ENCODE measurements at regions not wholly inside any gene's neighbourhood (a gene's known extent, or its start where the extent isn't known, plus 50 kb on each side); places are given as distances from the start of the nearest gene placed in this dataset.

DNA sequence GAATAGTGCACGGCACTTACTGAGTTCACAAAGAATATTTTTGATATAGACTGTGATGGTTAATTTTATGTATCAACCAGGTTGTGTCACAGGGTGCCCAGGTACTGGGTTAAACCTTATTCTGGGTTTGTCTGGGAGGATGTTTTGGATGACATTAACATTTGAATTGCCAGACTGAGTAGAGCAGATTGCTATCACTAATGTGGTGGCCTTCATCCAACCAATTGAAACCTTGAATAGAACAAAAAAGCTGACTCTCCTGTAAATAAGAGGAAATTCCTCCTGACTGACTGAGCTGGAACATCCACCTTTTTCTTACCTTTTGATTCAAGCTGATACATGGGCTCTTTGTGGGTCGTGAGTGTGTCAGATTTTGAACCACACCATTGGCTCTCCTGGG is 1424.4 kb upstream of the MIR17HG start:
- 82% methylated on average over 2 of the region's 2 CpGs for WGBS
- H3K36me3 ChIP-seq (ENCODE audit: control insufficient read depth in 2 of 2, insufficient read depth in 2 of 2, low read length in 1 of 2) = no peaks in the 10 kb centered on the region

DNA sequence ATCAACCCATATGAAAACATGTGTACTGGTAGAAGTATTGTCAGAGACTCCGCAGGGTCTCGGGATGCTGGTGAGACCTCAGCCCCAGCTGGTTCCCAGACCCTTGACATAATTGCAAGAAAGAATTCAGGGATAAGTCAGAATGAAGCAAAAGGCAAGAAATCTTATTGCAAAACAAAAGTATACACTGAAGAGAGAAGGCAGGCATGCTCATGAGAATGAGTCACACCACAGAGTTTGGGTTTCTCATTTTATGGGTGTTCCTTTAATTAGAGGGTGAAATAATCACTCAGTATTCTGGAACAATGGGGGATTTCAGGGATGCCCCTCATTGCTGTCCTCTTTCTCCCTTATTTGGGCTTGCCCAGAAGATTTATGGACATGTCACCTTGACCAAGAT is 1423.8 kb upstream of the MIR17HG start:
- H3K27ac ChIP-seq (ENCODE audit: low read depth in 1 of 2, low read length in 1 of 2) = no peak overlapping the region
- WGBS = 98% methylated on average over 2 of the region's 2 CpGs
- H3K36me3 ChIP-seq (ENCODE audit: control insufficient read depth in 2 of 2, insufficient read depth in 2 of 2, low read length in 1 of 2) = no peaks in the 10 kb centered on the region
- H3K4me1 ChIP-seq (ENCODE audit: control insufficient read depth in 2 of 2, insufficient read depth in 2 of 2, low read length in 2 of 2) = no peaks in the 10 kb centered on the region
- no peaks in the 10 kb centered on the region for H3K9me3 ChIP-seq (ENCODE audit: control insufficient read depth in 2 of 2, insufficient read depth in 1 of 2, low read length in 1 of 2)
- no peak for DNase-seq (ENCODE audit: low read depth in 6 of 9, low spot score in 9 of 9)
- H3K4me3 ChIP-seq (ENCODE audit: low read length in 2 of 2) = no peak overlapping the region
- H3K27me3 ChIP-seq (ENCODE audit: control insufficient read depth in 2 of 2, insufficient read depth in 1 of 2, low read length in 1 of 2) = no peaks in the 10 kb centered on the region

More for the DNA sequence above, 1424.4 kb upstream of the MIR17HG start:
- no peak overlapping the region for H3K4me3 ChIP-seq (ENCODE audit: low read length in 2 of 2)
- H3K9me3 ChIP-seq (ENCODE audit: control insufficient read depth in 2 of 2, insufficient read depth in 1 of 2, low read length in 1 of 2) = no peaks in the 10 kb centered on the region
- H3K27ac ChIP-seq (ENCODE audit: low read depth in 1 of 2, low read length in 1 of 2) = no peak overlapping the region
- no peak for DNase-seq (ENCODE audit: low read depth in 6 of 9, low spot score in 9 of 9)
- H3K27me3 ChIP-seq (ENCODE audit: control insufficient read depth in 2 of 2, insufficient read depth in 1 of 2, low read length in 1 of 2) = no peaks in the 10 kb centered on the region
- H3K4me1 ChIP-seq (ENCODE audit: control insufficient read depth in 2 of 2, insufficient read depth in 2 of 2, low read length in 2 of 2) = no peaks in the 10 kb centered on the region

GRCh38 chr13:89925107-89925506 is 1422.4 kb upstream of the MIR17HG start:
- 55% methylated on average over 2 of the region's 2 CpGs for WGBS
- Histone ChIP-seq H3K4me1 (ENCODE audit: control insufficient read depth in 2 of 2, insufficient read depth in 2 of 2, low read length in 2 of 2) (no peaks in the 10 kb centered on the region), H3K27ac (ENCODE audit: low read depth in 1 of 2, low read length in 1 of 2) (no peak overlapping the region), H3K9me3 (ENCODE audit: control insufficient read depth in 2 of 2, insufficient read depth in 1 of 2, low read length in 1 of 2) (no peaks in the 10 kb centered on the region), H3K36me3 (ENCODE audit: control insufficient read depth in 2 of 2, insufficient read depth in 2 of 2, low read length in 1 of 2) (no peaks in the 10 kb centered on the region), H3K4me3 (ENCODE audit: low read length in 2 of 2) (no peak overlapping the region), H3K27me3 (ENCODE audit: control insufficient read depth in 2 of 2, insufficient read depth in 1 of 2, low read length in 1 of 2) (no peaks in the 10 kb centered on the region)
- DNase-seq (ENCODE audit: low read depth in 6 of 9, low spot score in 9 of 9) = no peak

GRCh38 chr13:89930861-89931260 is 1416.6 kb upstream of the MIR17HG start:
- no peak overlapping the region for H3K4me3 ChIP-seq (ENCODE audit: low read length in 2 of 2)
- no peak for DNase-seq (ENCODE audit: low read depth in 6 of 9, low spot score in 9 of 9)
- no peaks in the 10 kb centered on the region for H3K36me3 ChIP-seq (ENCODE audit: control insufficient read depth in 2 of 2, insufficient read depth in 2 of 2, low read length in 1 of 2)
- no peak overlapping the region for H3K27ac ChIP-seq (ENCODE audit: low read depth in 1 of 2, low read length in 1 of 2)
- H3K9me3 ChIP-seq (ENCODE audit: control insufficient read depth in 2 of 2, insufficient read depth in 1 of 2, low read length in 1 of 2) = no peaks in the 10 kb centered on the region
- H3K27me3 ChIP-seq (ENCODE audit: control insufficient read depth in 2 of 2, insufficient read depth in 1 of 2, low read length in 1 of 2) = no peaks in the 10 kb centered on the region
- no peaks in the 10 kb centered on the region for H3K4me1 ChIP-seq (ENCODE audit: control insufficient read depth in 2 of 2, insufficient read depth in 2 of 2, low read length in 2 of 2)
- 88% methylated on average over 2 of the region's 2 CpGs for WGBS

DNA sequence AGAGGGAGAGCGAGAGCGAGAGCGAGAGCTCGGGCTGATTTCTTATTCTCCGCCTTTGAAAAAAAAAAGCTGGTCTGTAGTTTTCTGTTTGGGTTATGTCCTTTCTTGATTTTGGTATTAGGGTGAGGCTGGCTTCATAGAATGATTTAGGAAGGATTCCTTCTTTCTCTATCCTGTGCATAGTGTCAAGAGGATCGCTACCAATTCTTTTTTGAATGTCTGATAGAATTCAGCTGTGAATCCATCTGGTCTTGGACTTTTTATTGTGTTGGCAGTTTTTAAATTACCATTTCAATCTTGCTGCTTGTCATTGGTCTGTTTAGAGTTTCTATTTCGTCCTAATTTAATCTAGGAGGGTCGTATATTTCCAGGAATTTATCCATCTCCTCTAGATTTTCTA is 1414.6 kb upstream of the MIR17HG start:
- Histone ChIP-seq H3K4me3 (ENCODE audit: low read length in 2 of 2) (no peak overlapping the region), H3K27ac (ENCODE audit: low read depth in 1 of 2, low read length in 1 of 2) (no peak overlapping the region), H3K36me3 (ENCODE audit: control insufficient read depth in 2 of 2, insufficient read depth in 2 of 2, low read length in 1 of 2) (no peaks in the 10 kb centered on the region), H3K27me3 (ENCODE audit: control insufficient read depth in 2 of 2, insufficient read depth in 1 of 2, low read length in 1 of 2) (no peaks in the 10 kb centered on the region), H3K9me3 (ENCODE audit: control insufficient read depth in 2 of 2, insufficient read depth in 1 of 2, low read length in 1 of 2) (no peaks in the 10 kb centered on the region), H3K4me1 (ENCODE audit: control insufficient read depth in 2 of 2, insufficient read depth in 2 of 2, low read length in 2 of 2) (no peaks in the 10 kb centered on the region)
- WGBS = 96% methylated on average over 8 of the region's 8 CpGs
- DNase-seq (ENCODE audit: low read depth in 6 of 9, low spot score in 9 of 9) = no peak

- Histone ChIP-seq H3K36me3 (ENCODE audit: control insufficient read depth in 2 of 2, insufficient read depth in 2 of 2, low read length in 1 of 2) (no peaks in the 10 kb centered on the region), H3K27me3 (ENCODE audit: control insufficient read depth in 2 of 2, insufficient read depth in 1 of 2, low read length in 1 of 2) (no peaks in the 10 kb centered on the region), H3K4me3 (ENCODE audit: low read length in 2 of 2) (no peak overlapping the region), H3K27ac (ENCODE audit: low read depth in 1 of 2, low read length in 1 of 2) (no peak overlapping the region), H3K4me1 (ENCODE audit: control insufficient read depth in 2 of 2, insufficient read depth in 2 of 2, low read length in 2 of 2) (no peaks in the 10 kb centered on the region), H3K9me3 (ENCODE audit: control insufficient read depth in 2 of 2, insufficient read depth in 1 of 2, low read length in 1 of 2) (no peaks in the 10 kb centered on the region)
- DNase-seq (ENCODE audit: low read depth in 6 of 9, low spot score in 9 of 9) = no peak
- 97% methylated on average over 4 of the region's 4 CpGs for WGBS
Observed at GRCh38 chr13:89936256-89936655, 1411.2 kb upstream of the MIR17HG start.

GRCh38 chr13:89937420-89937819 is 1410.1 kb upstream of the MIR17HG start:
- Histone ChIP-seq H3K9me3 (ENCODE audit: control insufficient read depth in 2 of 2, insufficient read depth in 1 of 2, low read length in 1 of 2) (no peaks in the 10 kb centered on the region), H3K4me3 (ENCODE audit: low read length in 2 of 2) (no peak overlapping the region), H3K4me1 (ENCODE audit: control insufficient read depth in 2 of 2, insufficient read depth in 2 of 2, low read length in 2 of 2) (no peaks in the 10 kb centered on the region), H3K27me3 (ENCODE audit: control insufficient read depth in 2 of 2, insufficient read depth in 1 of 2, low read length in 1 of 2) (no peaks in the 10 kb centered on the region), H3K27ac (ENCODE audit: low read depth in 1 of 2, low read length in 1 of 2) (no peak overlapping the region), H3K36me3 (ENCODE audit: control insufficient read depth in 2 of 2, insufficient read depth in 2 of 2, low read length in 1 of 2) (no peaks in the 10 kb centered on the region)
- no peak for DNase-seq (ENCODE audit: low read depth in 6 of 9, low spot score in 9 of 9)
- 93% methylated on average over 3 of the region's 3 CpGs for WGBS

DNA sequence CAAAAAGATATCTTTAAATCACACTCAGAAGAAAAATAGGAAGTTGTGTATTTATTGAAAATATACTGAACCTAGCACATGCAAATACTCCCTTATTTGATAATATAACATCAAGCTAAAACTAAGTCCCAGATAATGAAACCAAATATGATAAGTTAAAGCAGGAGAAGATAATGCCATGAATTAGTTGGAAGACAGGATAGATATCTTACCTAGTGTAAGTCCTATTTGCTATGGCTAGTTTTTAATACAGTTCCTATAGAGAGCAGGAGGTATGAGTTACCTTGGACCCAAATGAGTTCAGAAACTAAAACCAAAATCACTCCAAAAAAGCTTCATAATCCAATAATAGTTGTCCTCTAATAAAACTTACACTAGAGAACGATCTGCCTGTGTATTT is 1407.1 kb upstream of the MIR17HG start:
- WGBS = 86% methylated on average over 1 of the region's 1 CpG
- H3K9me3 ChIP-seq (ENCODE audit: control insufficient read depth in 2 of 2, insufficient read depth in 1 of 2, low read length in 1 of 2) = no peaks in the 10 kb centered on the region
- H3K4me3 ChIP-seq (ENCODE audit: low read length in 2 of 2) = no peak overlapping the region
- no peak for DNase-seq (ENCODE audit: low read depth in 6 of 9, low spot score in 9 of 9)
- H3K27me3 ChIP-seq (ENCODE audit: control insufficient read depth in 2 of 2, insufficient read depth in 1 of 2, low read length in 1 of 2) = no peaks in the 10 kb centered on the region
- no peaks in the 10 kb centered on the region for H3K36me3 ChIP-seq (ENCODE audit: control insufficient read depth in 2 of 2, insufficient read depth in 2 of 2, low read length in 1 of 2)
- no peak overlapping the region for H3K27ac ChIP-seq (ENCODE audit: low read depth in 1 of 2, low read length in 1 of 2)
- no peaks in the 10 kb centered on the region for H3K4me1 ChIP-seq (ENCODE audit: control insufficient read depth in 2 of 2, insufficient read depth in 2 of 2, low read length in 2 of 2)

DNA sequence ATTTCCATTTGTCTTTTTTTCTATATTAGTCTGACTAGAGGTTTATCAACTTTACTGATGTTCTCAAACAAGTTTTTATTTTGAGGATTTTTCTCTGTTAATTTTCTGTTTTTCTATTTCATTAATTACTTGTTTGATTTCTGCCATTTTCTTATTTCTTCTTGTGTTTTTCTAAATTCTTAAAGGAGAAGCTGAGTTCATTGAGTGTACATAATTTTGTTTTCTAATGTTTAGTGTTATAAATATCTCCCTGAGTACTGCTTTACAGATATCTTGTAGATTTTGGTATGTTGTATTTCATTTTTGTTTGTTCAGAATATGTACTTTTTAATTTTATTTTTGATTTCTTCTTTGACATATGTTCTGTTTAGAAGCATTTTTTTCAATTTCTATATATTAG is 1404.3 kb upstream of the MIR17HG start:
- H3K4me1 ChIP-seq (ENCODE audit: control insufficient read depth in 2 of 2, insufficient read depth in 2 of 2, low read length in 2 of 2) = no peaks in the 10 kb centered on the region
- no peaks in the 10 kb centered on the region for H3K36me3 ChIP-seq (ENCODE audit: control insufficient read depth in 2 of 2, insufficient read depth in 2 of 2, low read length in 1 of 2)
- no peak overlapping the region for H3K27ac ChIP-seq (ENCODE audit: low read depth in 1 of 2, low read length in 1 of 2)
- no peak overlapping the region for H3K4me3 ChIP-seq (ENCODE audit: low read length in 2 of 2)
- H3K27me3 ChIP-seq (ENCODE audit: control insufficient read depth in 2 of 2, insufficient read depth in 1 of 2, low read length in 1 of 2) = no peaks in the 10 kb centered on the region
- no peak for DNase-seq (ENCODE audit: low read depth in 6 of 9, low spot score in 9 of 9)
- H3K9me3 ChIP-seq (ENCODE audit: control insufficient read depth in 2 of 2, insufficient read depth in 1 of 2, low read length in 1 of 2) = no peaks in the 10 kb centered on the region

GRCh38 chr13:89950225-89950624 is 1397.3 kb upstream of the MIR17HG start:
- H3K9me3 ChIP-seq (ENCODE audit: control insufficient read depth in 2 of 2, insufficient read depth in 1 of 2, low read length in 1 of 2) = no peaks in the 10 kb centered on the region
- no peaks in the 10 kb centered on the region for H3K4me1 ChIP-seq (ENCODE audit: control insufficient read depth in 2 of 2, insufficient read depth in 2 of 2, low read length in 2 of 2)
- no peaks in the 10 kb centered on the region for H3K27me3 ChIP-seq (ENCODE audit: control insufficient read depth in 2 of 2, insufficient read depth in 1 of 2, low read length in 1 of 2)
- no peak overlapping the region for H3K4me3 ChIP-seq (ENCODE audit: low read length in 2 of 2)
- no peak for DNase-seq (ENCODE audit: low read depth in 6 of 9, low spot score in 9 of 9)
- H3K27ac ChIP-seq (ENCODE audit: low read depth in 1 of 2, low read length in 1 of 2) = no peak overlapping the region
- no peaks in the 10 kb centered on the region for H3K36me3 ChIP-seq (ENCODE audit: control insufficient read depth in 2 of 2, insufficient read depth in 2 of 2, low read length in 1 of 2)

Measured in thymus (tissue), 11 donors.